ENCODE measurements at regions not wholly inside any gene's neighbourhood (a gene's known extent, or its start where the extent isn't known, plus 50 kb on each side); places are given as distances from the start of the nearest gene placed in this dataset.

DNA sequence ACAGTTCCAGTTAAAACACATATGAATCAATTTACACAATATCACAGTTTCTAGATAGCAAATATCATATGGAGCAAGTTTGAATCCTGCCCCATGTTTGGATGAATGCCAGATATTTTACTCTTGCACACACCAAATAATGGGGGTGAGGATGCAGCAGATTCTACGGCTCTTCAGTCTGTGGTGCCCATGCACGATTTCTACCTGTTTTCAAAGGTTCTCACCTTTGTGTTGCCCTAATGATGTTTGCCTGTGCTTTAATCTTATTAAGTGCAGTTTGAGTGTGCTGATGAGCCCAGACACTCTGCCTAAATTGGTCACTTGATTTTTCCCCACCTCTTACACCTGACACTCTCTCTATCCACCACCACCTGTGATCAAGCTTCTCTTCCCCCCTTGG lies 119.6 kb downstream of the NPY start:
- TF ChIP-seq CTCF (IDR thresholded peaks at IDR 0.05) (no peak), POLR2AphosphoS5 (IDR thresholded peaks at IDR 0.05) (no peak)

Data from gastroesophageal sphincter (tissue), 3 donors.